ENCODE measurements at regions not wholly inside any gene's neighbourhood (a gene's known extent, or its start where the extent isn't known, plus 50 kb on each side); places are given as distances from the start of the nearest gene placed in this dataset.
"Not testable (repeated sequence)": the region's sequence is repeated elsewhere in the genome, so short reads cannot be mapped to it uniquely, and the experiment has no call there.

- TF ChIP-seq CTCF, POLR2AphosphoS5 (IDR thresholded peaks at IDR 0.05): not testable (repeated sequence)
Measured at GRCh38 chr17:15856745-15857144, 88.2 kb upstream of the ADORA2B start.
